WTC11 (cell line): ENCODE measurements at regions not wholly inside any gene's neighbourhood (a gene's known extent, or its start where the extent isn't known, plus 50 kb on each side); places are given as distances from the start of the nearest gene placed in this dataset.
"Not testable (repeated sequence)": the region's sequence is repeated elsewhere in the genome, so short reads cannot be mapped to it uniquely, and the experiment has no call there.

Experiments
- FOXK1 ChIP-seq: sonication (generic); formaldehyde crosslinking; IDR thresholded peaks from 2 replicates; pipeline ENCODE4 v1.8.0; 2022; ENCODE audit warnings: mild to moderate bottlenecking, moderate library complexity, missing genetic modification reagents
- NR2C2 ChIP-seq: sonication (generic); formaldehyde crosslinking; IDR thresholded peaks from 2 replicates; pipeline ENCODE4 v1.8.0; 2022; ENCODE audit warnings: mild to moderate bottlenecking, missing genetic modification reagents
- SP1 ChIP-seq: sonication (generic); formaldehyde crosslinking; conservative IDR thresholded peaks from 2 replicates; pipeline ENCODE4 v1.8.1; 2022; ENCODE audit warnings: missing genetic modification reagents
- TCF7 ChIP-seq: sonication (generic); formaldehyde crosslinking; IDR thresholded peaks from 2 replicates; pipeline ENCODE4 v1.8.0; 2022; ENCODE audit warnings: mild to moderate bottlenecking, low read depth, missing genetic modification reagents, moderate library complexity
- TP53 ChIP-seq: sonication (generic); formaldehyde crosslinking; IDR thresholded peaks from 2 replicates; pipeline ENCODE4 v1.8.1; 2023; ENCODE audit warnings: mild to moderate bottlenecking, missing genetic modification reagents
- ZNF263 ChIP-seq: sonication (generic); formaldehyde crosslinking; IDR thresholded peaks from 2 replicates; pipeline ENCODE4 v1.8.1; 2022; ENCODE audit warnings: low read depth, mild to moderate bottlenecking, moderate library complexity, missing genetic modification reagents
- TF ChIP-seq, protein P1 (sequence below): sonication (generic); formaldehyde crosslinking; conservative IDR thresholded peaks from 2 replicates; pipeline ENCODE4 v1.8.1; 2022; ENCODE audit warnings: mild to moderate bottlenecking, missing genetic modification reagents
- TF ChIP-seq, protein P2 (sequence below): fragments of 200-600 bp; IDR thresholded peaks from 2 replicates; pipeline ENCODE4 v1.8.0; 2022; ENCODE audit warnings: antibody characterized with exemption
- TF ChIP-seq, protein P3 (sequence below): sonication (generic); formaldehyde crosslinking; IDR thresholded peaks from 2 replicates; pipeline ENCODE4 v1.8.0; 2023; ENCODE audit warnings: missing genetic modification reagents
- TF ChIP-seq, protein P4 (sequence below): fragments of 250-450 bp; sonication (Bioruptor Pico); IDR thresholded peaks from 2 replicates; pipeline ENCODE4 v1.9.0; 2021; ENCODE audit warnings: mild to moderate bottlenecking
- TF ChIP-seq, protein P5 (sequence below): sonication (generic); formaldehyde crosslinking; IDR thresholded peaks from 2 replicates; pipeline ENCODE4 v1.8.0; 2022; ENCODE audit warnings: mild to moderate bottlenecking, missing genetic modification reagents
- TF ChIP-seq, protein P6 (sequence below): sonication (generic); formaldehyde crosslinking; IDR thresholded peaks from 2 replicates; pipeline ENCODE4 v1.8.1; 2023; ENCODE audit warnings: mild to moderate bottlenecking, missing genetic modification reagents, moderate library complexity
- TF ChIP-seq, protein P7 (sequence below): sonication (generic); formaldehyde crosslinking; IDR thresholded peaks from 2 replicates; pipeline ENCODE4 v1.8.1; 2023; ENCODE audit warnings: mild to moderate bottlenecking, missing genetic modification reagents

DNA sequence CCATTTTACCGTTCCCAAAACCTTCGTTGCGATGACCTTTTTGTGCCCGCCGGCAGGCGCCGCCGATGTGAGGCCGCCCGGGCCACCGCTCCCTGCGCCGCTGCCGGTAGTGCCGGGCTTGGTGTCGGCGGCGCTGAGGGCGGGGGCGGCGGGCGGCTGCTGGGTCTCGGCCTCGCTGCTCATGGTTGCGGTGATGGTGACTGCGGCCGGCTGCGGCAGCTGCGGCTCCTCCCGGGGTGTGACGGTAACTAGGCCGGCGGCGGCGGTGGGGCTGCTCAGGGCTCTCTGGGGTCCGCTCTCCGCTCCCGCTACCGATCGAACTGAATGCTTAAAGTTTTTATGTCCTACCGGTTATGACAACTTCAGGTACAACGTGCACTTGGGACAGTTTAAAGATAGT, 472.6 kb upstream of the CCDC196 start:
- TF ChIP-seq, protein P1, sequence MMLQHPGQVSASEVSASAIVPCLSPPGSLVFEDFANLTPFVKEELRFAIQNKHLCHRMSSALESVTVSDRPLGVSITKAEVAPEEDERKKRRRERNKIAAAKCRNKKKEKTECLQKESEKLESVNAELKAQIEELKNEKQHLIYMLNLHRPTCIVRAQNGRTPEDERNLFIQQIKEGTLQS: not testable (repeated sequence)
- not testable (repeated sequence) for TF ChIP-seq SP1 (CRISPR knock-in tag); FOXK1 (CRISPR knock-in tag); NR2C2 (CRISPR knock-in tag); TP53 (CRISPR knock-in tag); ZNF263; TCF7 (CRISPR knock-in tag)
- TF ChIP-seq, protein P2, sequence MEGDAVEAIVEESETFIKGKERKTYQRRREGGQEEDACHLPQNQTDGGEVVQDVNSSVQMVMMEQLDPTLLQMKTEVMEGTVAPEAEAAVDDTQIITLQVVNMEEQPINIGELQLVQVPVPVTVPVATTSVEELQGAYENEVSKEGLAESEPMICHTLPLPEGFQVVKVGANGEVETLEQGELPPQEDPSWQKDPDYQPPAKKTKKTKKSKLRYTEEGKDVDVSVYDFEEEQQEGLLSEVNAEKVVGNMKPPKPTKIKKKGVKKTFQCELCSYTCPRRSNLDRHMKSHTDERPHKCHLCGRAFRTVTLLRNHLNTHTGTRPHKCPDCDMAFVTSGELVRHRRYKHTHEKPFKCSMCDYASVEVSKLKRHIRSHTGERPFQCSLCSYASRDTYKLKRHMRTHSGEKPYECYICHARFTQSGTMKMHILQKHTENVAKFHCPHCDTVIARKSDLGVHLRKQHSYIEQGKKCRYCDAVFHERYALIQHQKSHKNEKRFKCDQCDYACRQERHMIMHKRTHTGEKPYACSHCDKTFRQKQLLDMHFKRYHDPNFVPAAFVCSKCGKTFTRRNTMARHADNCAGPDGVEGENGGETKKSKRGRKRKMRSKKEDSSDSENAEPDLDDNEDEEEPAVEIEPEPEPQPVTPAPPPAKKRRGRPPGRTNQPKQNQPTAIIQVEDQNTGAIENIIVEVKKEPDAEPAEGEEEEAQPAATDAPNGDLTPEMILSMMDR: not testable (repeated sequence)
- TF ChIP-seq, protein P3, sequence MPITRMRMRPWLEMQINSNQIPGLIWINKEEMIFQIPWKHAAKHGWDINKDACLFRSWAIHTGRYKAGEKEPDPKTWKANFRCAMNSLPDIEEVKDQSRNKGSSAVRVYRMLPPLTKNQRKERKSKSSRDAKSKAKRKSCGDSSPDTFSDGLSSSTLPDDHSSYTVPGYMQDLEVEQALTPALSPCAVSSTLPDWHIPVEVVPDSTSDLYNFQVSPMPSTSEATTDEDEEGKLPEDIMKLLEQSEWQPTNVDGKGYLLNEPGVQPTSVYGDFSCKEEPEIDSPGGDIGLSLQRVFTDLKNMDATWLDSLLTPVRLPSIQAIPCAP: not testable (repeated sequence)
- TF ChIP-seq, protein P4, sequence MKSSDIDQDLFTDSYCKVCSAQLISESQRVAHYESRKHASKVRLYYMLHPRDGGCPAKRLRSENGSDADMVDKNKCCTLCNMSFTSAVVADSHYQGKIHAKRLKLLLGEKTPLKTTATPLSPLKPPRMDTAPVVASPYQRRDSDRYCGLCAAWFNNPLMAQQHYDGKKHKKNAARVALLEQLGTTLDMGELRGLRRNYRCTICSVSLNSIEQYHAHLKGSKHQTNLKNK: not testable (repeated sequence)
- TF ChIP-seq, protein P5, sequence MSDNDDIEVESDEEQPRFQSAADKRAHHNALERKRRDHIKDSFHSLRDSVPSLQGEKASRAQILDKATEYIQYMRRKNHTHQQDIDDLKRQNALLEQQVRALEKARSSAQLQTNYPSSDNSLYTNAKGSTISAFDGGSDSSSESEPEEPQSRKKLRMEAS: not testable (repeated sequence)
- TF ChIP-seq, protein P6, sequence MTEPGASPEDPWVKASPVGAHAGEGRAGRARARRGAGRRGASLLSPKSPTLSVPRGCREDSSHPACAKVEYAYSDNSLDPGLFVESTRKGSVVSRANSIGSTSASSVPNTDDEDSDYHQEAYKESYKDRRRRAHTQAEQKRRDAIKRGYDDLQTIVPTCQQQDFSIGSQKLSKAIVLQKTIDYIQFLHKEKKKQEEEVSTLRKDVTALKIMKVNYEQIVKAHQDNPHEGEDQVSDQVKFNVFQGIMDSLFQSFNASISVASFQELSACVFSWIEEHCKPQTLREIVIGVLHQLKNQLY (CRISPR knock-in tag): not testable (repeated sequence)
- TF ChIP-seq, protein P7, sequence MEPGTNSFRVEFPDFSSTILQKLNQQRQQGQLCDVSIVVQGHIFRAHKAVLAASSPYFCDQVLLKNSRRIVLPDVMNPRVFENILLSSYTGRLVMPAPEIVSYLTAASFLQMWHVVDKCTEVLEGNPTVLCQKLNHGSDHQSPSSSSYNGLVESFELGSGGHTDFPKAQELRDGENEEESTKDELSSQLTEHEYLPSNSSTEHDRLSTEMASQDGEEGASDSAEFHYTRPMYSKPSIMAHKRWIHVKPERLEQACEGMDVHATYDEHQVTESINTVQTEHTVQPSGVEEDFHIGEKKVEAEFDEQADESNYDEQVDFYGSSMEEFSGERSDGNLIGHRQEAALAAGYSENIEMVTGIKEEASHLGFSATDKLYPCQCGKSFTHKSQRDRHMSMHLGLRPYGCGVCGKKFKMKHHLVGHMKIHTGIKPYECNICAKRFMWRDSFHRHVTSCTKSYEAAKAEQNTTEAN: not testable (repeated sequence)
